HG03025 (cell line): ENCODE measurements at regions not wholly inside any gene's neighbourhood (a gene's known extent, or its start where the extent isn't known, plus 50 kb on each side); places are given as distances from the start of the nearest gene placed in this dataset.
"Not testable (repeated sequence)": the region's sequence is repeated elsewhere in the genome, so short reads cannot be mapped to it uniquely, and the experiment has no call there.

Experiments
- ATAC-seq: cut with Tn5 transposase; IDR thresholded peaks from one replicate; pipeline ENCODE4 v1.9.1; 2021; ENCODE audit warnings: mild to moderate bottlenecking, moderate library complexity; ENCODE audit not compliant: unreplicated experiment, low FRiP score

GRCh38 chr4:188796600-188796999, 657.4 kb downstream of the TRIML1 start:
- ATAC-seq = not testable (repeated sequence)

- not testable (repeated sequence) for ATAC-seq
Observed at GRCh38 chr4:188797011-188797410, 657.8 kb downstream of the TRIML1 start.

- no peak for ATAC-seq
Observed at GRCh38 chr4:188804861-188805260, 665.6 kb downstream of the TRIML1 start.

- ATAC-seq = no peak
Observed at GRCh38 chr4:188811121-188811520, 671.9 kb downstream of the TRIML1 start.

- ATAC-seq = no peak
Observed at GRCh38 chr4:188812644-188813043, 673.4 kb downstream of the TRIML1 start.

GRCh38 chr4:188818300-188818699, 679.1 kb downstream of the TRIML1 start:
- no peak for ATAC-seq

- no peak for ATAC-seq
Observed at GRCh38 chr4:188819233-188819632, 680.0 kb downstream of the TRIML1 start.

GRCh38 chr4:188821500-188821899, 682.3 kb downstream of the TRIML1 start:
- ATAC-seq = no peak

- ATAC-seq = no peak
Observed at GRCh38 chr4:188822698-188823097, 683.5 kb downstream of the TRIML1 start.

- no peak for ATAC-seq
Observed at GRCh38 chr4:188824553-188824952, 685.3 kb downstream of the TRIML1 start.

- no peak for ATAC-seq
Observed at GRCh38 chr4:188826393-188826792, 687.2 kb downstream of the TRIML1 start.

GRCh38 chr4:188839704-188840103, 700.5 kb downstream of the TRIML1 start:
- ATAC-seq = no peak

- no peak for ATAC-seq
Observed at GRCh38 chr4:188841523-188841922, 702.3 kb downstream of the TRIML1 start.

- no peak for ATAC-seq
Observed at GRCh38 chr4:188854436-188854835, 715.2 kb downstream of the TRIML1 start.

- ATAC-seq = no peak
Observed at GRCh38 chr4:188858696-188859095, 719.5 kb downstream of the TRIML1 start.

GRCh38 chr4:188864741-188865140, 725.5 kb downstream of the TRIML1 start:
- no peak for ATAC-seq

- no peak for ATAC-seq
Observed at GRCh38 chr4:188867796-188868195, 728.6 kb downstream of the TRIML1 start.

GRCh38 chr4:188869581-188869980, 730.3 kb downstream of the TRIML1 start:
- no peak for ATAC-seq

GRCh38 chr4:188872809-188873208, 733.6 kb downstream of the TRIML1 start:
- no peak for ATAC-seq

GRCh38 chr4:188876881-188877280, 737.6 kb downstream of the TRIML1 start:
- no peak for ATAC-seq

- no peak for ATAC-seq
Observed at GRCh38 chr4:188879598-188879997, 740.4 kb downstream of the TRIML1 start.

- no peak for ATAC-seq
Observed at GRCh38 chr4:188887905-188888304, 748.7 kb downstream of the TRIML1 start.

GRCh38 chr4:188892837-188893236, 753.6 kb downstream of the TRIML1 start:
- ATAC-seq = no peak
